ENCODE measurements at regions not wholly inside any gene's neighbourhood (a gene's known extent, or its start where the extent isn't known, plus 50 kb on each side); places are given as distances from the start of the nearest gene placed in this dataset.
A peak's percentile ranks its signal among the peaks of the same experiment; 100 is the strongest.

- intact Hi-C loops (cut with micrococcal nuclease; ENCODE audit: unreplicated experiment) (no loop called here), in situ Hi-C loops (cut with HindIII; ENCODE audit: low pct_unique_long_range_greater_than_20kb, low sequenced_read_pairs) (no loop called here)
- no peak for ATAC-seq
- no peaks in the 10 kb centered on the region for H3K9me3 ChIP-seq (ENCODE audit: control insufficient read depth, insufficient read depth, low read depth, low read length)
- H3K4me3 ChIP-seq (ENCODE audit: low read depth in 2 of 2, low read length in 2 of 2): no peak overlapping the region
- DNase-seq (ENCODE audit: low read depth, low spot score): no peak
- no peaks in the 10 kb centered on the region for H3K36me3 ChIP-seq (ENCODE audit: control insufficient read depth, insufficient read depth, low read length)
- ChIA-PET POLR2A (no interaction called here), CTCF (no interaction called here)
- peak overlapping the region; percentile 8; the same call in 1 of the 2 replicates for H3K27ac ChIP-seq (ENCODE audit: low read length)
- no TSS peak for BruUV-seq (replicated peaks)
- TF ChIP-seq POLR2AphosphoS5 (IDR thresholded peaks at IDR 0.05; ENCODE audit: low read depth, low read length) (no peak), SIN3A (IDR thresholded peaks at IDR 0.05; ENCODE audit: borderline replicate concordance, insufficient read depth, low read depth, low read length) (no peak), TCF7L2 (IDR thresholded peaks at IDR 0.05; ENCODE audit: low read depth, low read length) (no peak), REST (IDR thresholded peaks at IDR 0.05; ENCODE audit: insufficient read depth in 1 of 2, low read depth in 2 of 2, low read length in 1 of 2) (no peak)
- TF ChIP-seq, protein P1, sequence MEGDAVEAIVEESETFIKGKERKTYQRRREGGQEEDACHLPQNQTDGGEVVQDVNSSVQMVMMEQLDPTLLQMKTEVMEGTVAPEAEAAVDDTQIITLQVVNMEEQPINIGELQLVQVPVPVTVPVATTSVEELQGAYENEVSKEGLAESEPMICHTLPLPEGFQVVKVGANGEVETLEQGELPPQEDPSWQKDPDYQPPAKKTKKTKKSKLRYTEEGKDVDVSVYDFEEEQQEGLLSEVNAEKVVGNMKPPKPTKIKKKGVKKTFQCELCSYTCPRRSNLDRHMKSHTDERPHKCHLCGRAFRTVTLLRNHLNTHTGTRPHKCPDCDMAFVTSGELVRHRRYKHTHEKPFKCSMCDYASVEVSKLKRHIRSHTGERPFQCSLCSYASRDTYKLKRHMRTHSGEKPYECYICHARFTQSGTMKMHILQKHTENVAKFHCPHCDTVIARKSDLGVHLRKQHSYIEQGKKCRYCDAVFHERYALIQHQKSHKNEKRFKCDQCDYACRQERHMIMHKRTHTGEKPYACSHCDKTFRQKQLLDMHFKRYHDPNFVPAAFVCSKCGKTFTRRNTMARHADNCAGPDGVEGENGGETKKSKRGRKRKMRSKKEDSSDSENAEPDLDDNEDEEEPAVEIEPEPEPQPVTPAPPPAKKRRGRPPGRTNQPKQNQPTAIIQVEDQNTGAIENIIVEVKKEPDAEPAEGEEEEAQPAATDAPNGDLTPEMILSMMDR (IDR thresholded peaks at IDR 0.05): no peak
- no peaks in the 10 kb centered on the region for H3K27me3 ChIP-seq (ENCODE audit: control insufficient read depth, insufficient read depth, low read length)
- peaks cover 2% of the 10 kb centered on the region for H3K4me1 ChIP-seq (ENCODE audit: control insufficient read depth, insufficient read depth, low read length)
Observed at GRCh38 chr3:27578032-27578431, 93.8 kb upstream of the SLC4A7 start.

GRCh38 chr3:27577504-27577903 lies 93.3 kb upstream of the SLC4A7 start:
- Histone ChIP-seq H3K9me3 (ENCODE audit: control insufficient read depth, insufficient read depth, low read depth, low read length) (no peaks in the 10 kb centered on the region), H3K27me3 (ENCODE audit: control insufficient read depth, insufficient read depth, low read length) (no peaks in the 10 kb centered on the region), H3K27ac (ENCODE audit: low read length) (peak overlapping the region; percentile 8; the same call in 1 of the 2 replicates), H3K4me1 (ENCODE audit: control insufficient read depth, insufficient read depth, low read length) (peaks cover 2% of the 10 kb centered on the region), H3K36me3 (ENCODE audit: control insufficient read depth, insufficient read depth, low read length) (no peaks in the 10 kb centered on the region), H3K4me3 (ENCODE audit: low read depth in 2 of 2, low read length in 2 of 2) (no peak overlapping the region)
- CTCF ChIA-PET: no interaction called here
- DNase-seq (ENCODE audit: low read depth, low spot score) (no peak), ATAC-seq (no peak)
- no TSS peak for BruUV-seq (replicated peaks)
- POLR2A ChIA-PET: interaction anchor here (0.6 kb wide), 1 partner anchor 44 kb away, joined by 5 read pairs; no protein-coding TSS in a partner anchor
- no peak for TF ChIP-seq POLR2AphosphoS5 (IDR thresholded peaks at IDR 0.05; ENCODE audit: low read depth, low read length)
- TF ChIP-seq TCF7L2 (IDR thresholded peaks at IDR 0.05; ENCODE audit: low read depth, low read length): no peak
- TF ChIP-seq REST (IDR thresholded peaks at IDR 0.05; ENCODE audit: insufficient read depth in 1 of 2, low read depth in 2 of 2, low read length in 1 of 2): no peak
- TF ChIP-seq SIN3A (IDR thresholded peaks at IDR 0.05; ENCODE audit: borderline replicate concordance, insufficient read depth, low read depth, low read length): no peak
- TF ChIP-seq, protein P1 (IDR thresholded peaks at IDR 0.05): no peak
- intact Hi-C loops (cut with micrococcal nuclease; ENCODE audit: unreplicated experiment) (no loop called here), in situ Hi-C loops (cut with HindIII; ENCODE audit: low pct_unique_long_range_greater_than_20kb, low sequenced_read_pairs) (no loop called here)

Measured in Panc1 (cell line).